IPS-NIHi11 (cell line): ENCODE measurements at regions not wholly inside any gene's neighbourhood (a gene's known extent, or its start where the extent isn't known, plus 50 kb on each side); places are given as distances from the start of the nearest gene placed in this dataset.

ENCODE experiments used
- DNase-seq: peaks from one replicate; pipeline ENCODE4 v3.0.0; 2012; ENCODE audit warnings: mixed read lengths, low spot score

- no peak for DNase-seq
These were observed 158.9 kb upstream of the EGFLAM start for GRCh38 chr5:38099205-38100168.

- DNase-seq = no peak
These were observed 163.5 kb upstream of the EGFLAM start for GRCh38 chr5:38094889-38095288.

- DNase-seq = no peak
These were observed 164.5 kb upstream of the EGFLAM start for GRCh38 chr5:38093855-38094254.

- no peak for DNase-seq
These were observed 171.6 kb upstream of the EGFLAM start for GRCh38 chr5:38086777-38087176.

- DNase-seq = no peak
These were observed 178.5 kb upstream of the EGFLAM start for GRCh38 chr5:38079620-38080402.

- no peak for DNase-seq
These were observed 180.2 kb upstream of the EGFLAM start for GRCh38 chr5:38078161-38078560.

- DNase-seq = no peak
These were observed 180.7 kb upstream of the EGFLAM start for GRCh38 chr5:38077652-38078051.

GRCh38 chr5:38071831-38072694, 186.3 kb upstream of the EGFLAM start:
- no peak for DNase-seq

GRCh38 chr5:38070304-38070950, 187.9 kb upstream of the EGFLAM start:
- no peak for DNase-seq

- no peak for DNase-seq
These were observed 189.0 kb upstream of the EGFLAM start for GRCh38 chr5:38069360-38069759.

- DNase-seq = no peak
These were observed 198.0 kb upstream of the EGFLAM start for GRCh38 chr5:38060354-38060753.

GRCh38 chr5:38059876-38060275, 198.5 kb upstream of the EGFLAM start:
- DNase-seq = no peak

- no peak for DNase-seq
These were observed 206.4 kb upstream of the EGFLAM start for GRCh38 chr5:38051711-38052511.

GRCh38 chr5:38048400-38048799, 208.6 kb upstream of the GDNF start:
- no peak for DNase-seq

- no peak for DNase-seq
These were observed 206.3 kb upstream of the GDNF start for GRCh38 chr5:38046103-38046502.

- DNase-seq = no peak
These were observed 205.6 kb upstream of the GDNF start for GRCh38 chr5:38045446-38045845.

GRCh38 chr5:38039826-38040225, 200.0 kb upstream of the GDNF start:
- no peak for DNase-seq

GRCh38 chr5:38039091-38039490, 199.2 kb upstream of the GDNF start:
- no peak for DNase-seq

- DNase-seq = no peak
These were observed 196.9 kb upstream of the GDNF start for GRCh38 chr5:38036765-38037164.

GRCh38 chr5:38032149-38032548, 192.3 kb upstream of the GDNF start:
- no peak for DNase-seq

GRCh38 chr5:38031304-38031703, 191.5 kb upstream of the GDNF start:
- DNase-seq = no peak
